NCI-H446 (cell line): ENCODE measurements at regions not wholly inside any gene's neighbourhood (a gene's known extent, or its start where the extent isn't known, plus 50 kb on each side); places are given as distances from the start of the nearest gene placed in this dataset.
"Not testable (repeated sequence)": the region's sequence is repeated elsewhere in the genome, so short reads cannot be mapped to it uniquely, and the experiment has no call there.

Source experiments
- DNase-seq, 2 experiments: peaks; one replicate each; lab custom pipeline; 2025; lab: John Stamatoyannopoulos, UW

DNA sequence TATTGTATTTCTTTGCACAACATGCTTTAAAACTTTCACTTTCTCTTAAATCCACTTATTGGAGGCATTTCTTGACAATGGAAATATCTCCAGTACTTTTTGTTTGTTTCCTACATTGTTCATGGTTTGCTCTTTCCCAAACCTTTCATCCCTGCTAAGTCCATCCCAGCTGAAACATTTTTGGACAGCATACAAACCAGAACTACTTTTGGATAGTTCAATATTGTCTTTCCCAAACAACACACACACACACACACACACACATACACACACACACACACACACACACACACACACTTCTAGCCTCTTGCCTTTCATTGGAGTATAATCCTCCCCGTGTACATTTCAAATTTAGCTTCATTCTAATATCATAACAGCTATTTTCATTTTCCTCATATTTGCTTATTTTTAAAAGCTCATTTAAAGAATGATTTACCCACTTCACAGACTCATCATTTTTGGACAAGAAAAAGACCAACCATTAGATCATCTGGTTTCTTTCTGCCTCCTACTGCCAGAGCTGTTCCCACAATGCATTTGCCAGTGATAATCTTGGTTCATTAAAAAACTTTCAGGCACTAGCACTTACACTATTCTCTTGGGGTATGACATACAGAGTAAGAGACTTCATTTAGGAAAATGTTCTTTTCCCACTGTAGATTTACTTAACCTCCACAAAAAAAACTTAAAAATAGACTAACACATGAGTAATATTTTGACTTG is 248.1 kb downstream of the CD109 start:
- no peak for DNase-seq

DNA sequence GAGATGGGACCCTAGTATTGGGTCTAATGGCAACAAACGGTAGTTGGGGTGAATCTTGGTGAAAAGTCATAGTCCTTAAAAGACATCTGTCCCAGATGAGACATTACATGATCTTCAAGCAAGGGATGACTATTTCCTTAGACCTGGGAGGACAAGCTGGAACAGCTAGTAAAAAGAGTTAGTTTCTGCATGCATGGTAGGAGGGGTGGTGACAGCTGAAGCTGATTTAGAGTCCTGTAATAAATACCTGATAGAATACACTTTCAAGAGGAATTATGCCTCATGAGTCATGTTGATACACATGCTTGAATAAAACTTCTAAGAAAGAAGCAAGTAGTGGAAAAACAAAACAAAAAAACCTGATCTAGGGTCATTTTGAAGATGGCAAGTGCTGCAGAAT is 247.4 kb downstream of the CD109 start:
- no peak for DNase-seq

DNA sequence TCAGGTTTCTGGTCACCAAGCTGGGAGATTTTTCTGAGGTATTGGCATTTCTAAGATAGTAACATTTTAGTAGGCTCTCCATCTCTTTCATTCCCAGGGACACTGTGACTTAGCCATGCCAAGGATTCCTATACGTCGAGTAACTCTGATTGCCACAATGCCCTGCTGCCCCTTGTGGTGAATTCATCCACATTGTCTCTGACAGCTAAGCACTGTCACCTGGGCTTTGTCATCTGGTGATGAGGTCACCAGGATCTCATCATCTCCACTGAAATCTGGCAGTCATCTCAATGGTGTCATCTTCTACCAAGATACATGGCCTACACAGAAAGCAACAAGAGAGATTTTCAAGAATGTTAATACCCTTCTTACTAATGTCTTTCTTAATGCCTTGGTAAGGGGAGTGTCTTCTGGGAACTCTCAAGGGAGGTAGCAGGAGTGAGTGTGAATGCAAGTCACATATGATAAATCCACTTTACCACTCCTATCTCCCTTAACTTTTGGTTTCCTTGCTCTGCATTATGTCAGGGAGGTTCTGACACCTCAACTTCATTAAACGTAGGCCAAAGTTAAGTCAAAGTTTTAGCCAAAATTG is 246.7 kb downstream of the CD109 start:
- no peak for DNase-seq

GRCh38 chr6:73941892-73942291 is 245.9 kb downstream of the CD109 start:
- DNase-seq: no peak

GRCh38 chr6:73937805-73938204 is 241.8 kb downstream of the CD109 start:
- no peak for DNase-seq

DNA sequence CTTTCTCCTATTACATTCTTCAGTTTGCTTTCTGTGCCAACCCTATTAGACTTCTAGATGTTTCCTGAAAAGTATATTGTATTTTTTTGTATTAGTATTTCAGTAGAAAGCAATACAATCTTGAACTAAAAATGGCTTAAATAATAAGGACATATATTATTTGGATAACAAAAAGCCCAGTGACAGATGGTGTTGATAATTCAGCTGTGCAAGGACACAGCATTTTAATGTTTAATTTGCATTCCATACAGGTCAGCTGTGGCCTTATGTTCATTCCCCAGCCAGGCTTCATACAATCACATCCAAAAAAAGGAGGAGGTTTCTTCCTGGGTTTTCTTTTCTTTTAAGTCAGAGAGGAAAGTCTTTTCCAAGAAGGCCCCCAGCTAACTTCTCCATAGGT is 236.9 kb downstream of the CD109 start:
- DNase-seq: no peak

DNA sequence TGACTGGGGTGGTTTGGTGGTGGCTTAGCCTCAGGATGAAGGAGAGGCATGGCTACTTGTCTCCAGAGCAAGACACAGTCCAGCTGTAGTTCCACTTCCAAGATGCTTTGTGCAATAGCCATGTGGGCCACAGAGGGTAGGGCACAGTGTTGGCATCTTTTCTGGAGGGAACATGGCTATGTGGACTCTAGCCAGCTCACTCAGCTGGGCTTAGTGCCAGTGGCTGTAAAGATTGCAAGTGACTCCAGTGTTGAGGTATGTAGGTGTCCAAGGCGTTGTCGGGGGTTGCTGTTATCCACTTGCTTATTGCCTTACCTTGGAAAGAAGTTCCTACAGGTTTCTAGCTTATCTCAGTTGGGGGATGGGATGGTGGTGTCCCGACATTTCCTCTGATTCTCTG is 233.4 kb downstream of the CD109 start:
- no peak for DNase-seq

DNA sequence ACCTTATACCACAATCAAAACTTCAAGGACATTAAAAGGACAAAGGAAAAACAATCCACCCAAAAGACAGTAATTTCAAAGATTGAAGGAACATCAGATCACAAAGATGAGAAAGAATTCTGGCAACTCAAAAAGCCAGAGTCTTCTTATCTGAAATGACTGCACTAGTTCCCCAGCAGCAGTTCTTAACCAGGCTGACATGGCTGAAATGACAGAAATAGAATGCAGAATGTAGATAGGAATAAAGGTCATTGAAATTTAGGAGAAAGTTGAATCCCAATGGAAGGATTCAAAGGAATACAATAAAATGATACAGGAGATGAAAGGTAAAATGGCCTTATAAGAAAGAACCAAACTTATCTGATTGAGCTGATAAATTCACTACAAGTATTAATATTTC is 231.4 kb downstream of the CD109 start:
- no peak for DNase-seq

DNA sequence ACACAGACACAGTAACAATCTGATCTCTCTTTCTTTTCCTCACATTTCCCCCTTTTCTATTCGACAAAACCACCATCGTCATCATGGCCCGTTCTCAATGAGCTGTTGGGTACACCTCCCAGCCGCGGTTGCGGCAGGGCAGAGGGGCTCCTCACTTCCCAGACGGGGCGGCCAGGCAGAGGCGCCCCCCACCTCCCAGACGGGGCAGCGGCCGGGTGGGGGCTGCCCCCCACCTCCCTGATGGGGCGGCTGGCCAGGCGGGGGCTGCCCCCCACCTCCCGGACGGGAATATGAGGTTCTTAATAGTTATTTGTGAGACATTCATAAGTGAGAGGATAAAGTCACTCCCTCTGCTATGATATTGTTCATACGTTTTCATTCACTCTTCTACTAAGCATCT is 229.7 kb downstream of the CD109 start:
- DNase-seq: not testable (repeated sequence)

- no peak for DNase-seq
Measured at GRCh38 chr6:73923905-73924485, 228.0 kb downstream of the CD109 start.

DNA sequence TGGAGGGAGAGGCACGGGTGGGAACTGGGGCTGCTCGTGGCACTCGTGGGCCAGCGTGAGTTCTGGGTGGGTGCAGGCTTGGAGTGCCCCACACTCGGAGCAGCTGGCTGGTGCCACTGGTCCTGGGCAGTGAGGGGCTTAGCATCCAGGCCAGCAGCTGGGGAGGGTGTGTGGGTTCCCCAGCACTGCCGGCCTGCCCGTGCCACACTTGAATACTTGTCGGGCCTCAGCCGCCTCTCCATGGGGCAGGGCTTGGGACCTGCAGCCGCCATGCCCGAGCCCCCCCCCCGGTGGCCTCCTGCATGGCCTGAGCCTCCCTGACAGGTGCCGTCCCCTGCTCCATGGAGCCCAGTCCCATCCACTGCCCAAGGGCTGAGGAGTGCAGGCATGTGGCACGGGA is 207.2 kb downstream of the CD109 start:
- DNase-seq: no peak

DNA sequence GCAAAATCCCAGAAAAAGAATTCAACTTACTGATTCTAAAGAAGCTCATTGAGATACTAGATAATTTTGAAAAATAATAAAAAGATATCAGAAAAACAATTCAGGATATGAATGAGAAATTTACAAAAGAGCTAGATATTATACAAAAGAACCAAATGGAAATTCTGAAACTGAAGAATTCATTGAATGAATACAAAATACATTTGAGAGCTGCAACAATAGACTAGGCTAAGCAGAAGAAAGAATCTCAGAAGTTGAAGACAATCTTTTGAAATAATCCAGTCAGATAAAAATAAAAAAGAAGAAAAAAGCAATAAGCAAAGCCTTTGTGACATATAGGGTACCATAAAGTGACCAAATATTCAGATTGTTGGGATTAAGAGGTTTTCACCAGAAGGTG is 206.0 kb downstream of the CD109 start:
- DNase-seq: no peak

DNA sequence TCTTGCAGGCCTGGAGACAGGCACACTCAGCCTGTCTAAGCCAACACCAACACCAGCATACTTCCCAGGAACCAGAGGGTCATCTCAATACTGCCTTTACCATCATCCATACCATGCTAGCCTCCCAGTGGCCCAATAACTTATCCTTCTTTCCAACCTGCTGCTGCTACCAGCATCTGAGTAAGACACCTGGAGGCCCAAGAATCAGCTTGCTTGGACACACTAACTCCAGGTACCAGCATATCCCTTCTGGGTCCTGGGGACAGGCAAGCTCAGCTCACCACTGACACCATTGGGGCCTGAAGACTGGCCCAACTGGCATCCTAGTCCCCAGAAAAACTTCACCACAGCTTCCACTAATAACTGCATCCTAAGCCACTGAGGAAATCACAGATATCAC is 205.3 kb downstream of the CD109 start:
- no peak for DNase-seq

DNA sequence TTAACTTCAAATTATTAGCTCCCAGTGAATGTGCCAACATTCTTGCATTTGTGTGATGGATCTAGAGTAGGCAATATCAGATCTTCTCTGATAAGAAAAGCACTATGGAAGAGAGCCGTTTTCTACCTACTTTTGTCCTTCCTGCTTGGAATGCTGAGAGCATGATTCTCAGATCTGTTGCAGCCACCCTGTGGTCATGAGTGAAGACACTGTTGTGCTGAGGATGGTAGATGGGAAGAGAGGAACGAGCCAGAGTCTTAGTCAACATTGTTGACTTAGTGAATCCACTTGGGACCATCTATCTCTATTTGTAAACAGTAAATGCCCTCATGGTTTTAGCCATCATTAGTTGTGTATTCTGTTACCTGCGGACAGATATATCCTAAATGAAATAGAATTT is 202.6 kb downstream of the CD109 start:
- no peak for DNase-seq

GRCh38 chr6:73893696-73894095 is 197.7 kb downstream of the CD109 start:
- no peak for DNase-seq

GRCh38 chr6:73888050-73888449 is 192.0 kb downstream of the CD109 start:
- no peak for DNase-seq

DNA sequence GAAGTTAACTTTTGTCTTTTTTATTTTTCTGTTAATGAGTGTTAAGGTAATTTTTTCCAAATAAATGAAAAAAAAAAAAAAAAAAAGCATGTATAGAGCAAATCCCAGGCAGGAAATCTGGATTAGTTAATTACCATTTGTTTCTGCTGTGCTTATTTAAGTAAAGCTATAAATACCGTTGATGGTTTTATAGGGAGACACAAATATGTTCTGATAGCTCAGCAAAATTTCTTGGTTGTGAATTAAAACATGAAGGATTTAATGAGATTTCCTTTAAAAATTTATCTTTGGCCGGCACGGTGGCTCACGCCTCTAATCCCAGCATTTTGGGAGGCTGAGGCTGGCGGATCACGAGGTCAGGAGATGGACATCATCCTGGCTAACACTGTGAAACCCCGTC is 189.4 kb downstream of the CD109 start:
- DNase-seq: no peak

GRCh38 chr6:73884540-73884939 is 188.5 kb downstream of the CD109 start:
- no peak for DNase-seq

DNA sequence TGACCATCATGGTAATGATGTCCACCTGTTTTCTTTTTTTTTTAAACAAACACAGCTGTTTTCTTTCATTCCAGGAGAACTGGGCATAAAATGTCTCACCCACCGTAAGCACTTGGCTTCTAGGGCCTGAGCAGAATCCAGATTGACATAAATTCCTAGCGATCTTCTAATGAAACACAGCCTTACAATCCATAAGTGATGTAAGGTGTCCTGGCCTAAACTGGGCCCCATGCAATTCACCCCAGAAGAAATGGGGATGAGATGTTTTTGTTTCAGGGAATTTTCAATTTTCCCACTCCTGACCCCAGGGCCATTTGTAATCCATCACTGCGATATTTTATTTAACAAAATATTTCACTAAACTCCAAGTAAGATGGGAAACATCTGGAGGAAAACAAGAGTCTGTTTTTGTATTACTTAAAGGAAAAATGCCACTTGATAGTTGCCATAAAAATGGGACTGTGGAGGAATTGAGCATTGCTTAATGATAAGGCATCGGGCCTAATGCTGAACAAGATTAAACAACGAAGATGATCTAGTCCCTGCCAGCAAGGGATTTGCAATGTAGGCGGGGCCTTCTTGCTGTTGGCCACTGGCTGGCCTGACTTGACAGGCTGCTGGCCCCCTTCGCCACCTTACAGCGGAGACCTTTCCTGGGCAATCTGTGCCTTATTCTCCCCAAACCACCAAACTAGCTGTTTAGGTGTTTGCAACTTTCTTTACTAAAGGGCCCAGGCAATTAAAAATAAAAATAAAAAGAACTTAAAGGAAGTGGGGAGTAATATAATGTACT is 183.7 kb downstream of the CD109 start:
- DNase-seq: no peak

DNA sequence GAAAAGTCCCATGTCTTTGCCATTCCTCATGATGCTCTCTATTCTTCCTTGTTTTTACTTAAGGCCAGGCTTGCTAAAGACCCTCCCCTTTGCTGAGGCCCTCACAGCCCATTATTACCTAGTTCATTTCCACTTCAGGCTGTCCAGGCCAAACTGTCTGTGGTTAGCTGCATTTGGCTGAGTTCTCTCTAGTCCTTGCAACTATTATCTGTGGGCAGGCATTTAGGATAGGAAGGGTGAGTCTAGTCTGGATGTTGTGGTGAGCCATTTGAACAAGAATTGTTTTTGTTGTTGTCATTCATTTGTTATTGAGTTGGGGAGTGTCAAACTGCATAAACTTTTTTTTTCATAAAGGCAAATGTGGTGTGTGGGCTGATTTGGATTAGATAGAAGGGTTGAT is 182.4 kb downstream of the CD109 start:
- DNase-seq: no peak
